ENCODE measurements at regions not wholly inside any gene's neighbourhood (a gene's known extent, or its start where the extent isn't known, plus 50 kb on each side); places are given as distances from the start of the nearest gene placed in this dataset.
A peak's percentile ranks its signal among the peaks of the same experiment; 100 is the strongest.

- H3K27ac ChIP-seq: no peak overlapping the region
- H3K4me1 ChIP-seq: no peaks in the 10 kb centered on the region
- no peaks in the 10 kb centered on the region for H3K9me3 ChIP-seq
- H3K4me3 ChIP-seq: no peak overlapping the region
- POLR2A ChIA-PET: no interaction called here
- FAIRE-seq: no peak
- no peak for DNase-seq (ENCODE audit: low read depth in 1 of 2, low spot score in 1 of 2)
- no peak for ATAC-seq
- H3K4me2 ChIP-seq: no peak overlapping the region
- TF ChIP-seq TFCP2L1 (CRISPR knock-in tag; IDR thresholded peaks at IDR 0.05) (no peak), HOXA7 (CRISPR knock-in tag; IDR thresholded peaks at IDR 0.05) (no peak), MAFK (IDR thresholded peaks at IDR 0.05; ENCODE audit: partially characterized antibody) (peak; percentile 76), ATOH8 (CRISPR knock-in tag; IDR thresholded peaks at IDR 0.05; ENCODE audit: low read depth) (no peak)
- CTCF ChIA-PET: interaction anchor here (0.6 to 2.0 kb wide), 4 partner anchors 15 to 765 kb away, joined by 3 to 6 read pairs (median 3); no protein-coding TSS in a partner anchor
- 8% methylated on average over 6 of the region's 6 CpGs for WGBS (ENCODE audit: missing lambda C conversion rate)
Measured at GRCh38 chr9:13588151-13589033, 308.9 kb upstream of the MPDZ start.

GRCh38 chr9:13587571-13587970, 308.1 kb upstream of the MPDZ start:
- no peaks in the 10 kb centered on the region for H3K4me1 ChIP-seq
- ATAC-seq: no peak
- H3K4me3 ChIP-seq: no peak overlapping the region
- H3K27ac ChIP-seq: no peak overlapping the region
- H3K9me3 ChIP-seq: no peaks in the 10 kb centered on the region
- POLR2A ChIA-PET: no interaction called here
- FAIRE-seq: no peak
- DNase-seq (ENCODE audit: low read depth in 1 of 2, low spot score in 1 of 2): no peak
- WGBS (ENCODE audit: missing lambda C conversion rate): 67% methylated on average over 9 of the region's 9 CpGs
- CTCF ChIA-PET: interaction anchor here (0.6 to 2.0 kb wide), 2 partner anchors 25 to 766 kb away, joined by 3 to 6 read pairs; no protein-coding TSS in a partner anchor
- TF ChIP-seq ELK1 (IDR thresholded peaks at IDR 0.05; ENCODE audit: low read depth, low read length): no peak
- TF ChIP-seq BHLHE40 (IDR thresholded peaks at IDR 0.05; ENCODE audit: low read depth, low read length): no peak
- TF ChIP-seq TFCP2L1 (CRISPR knock-in tag; IDR thresholded peaks at IDR 0.05): no peak
- TF ChIP-seq CTCF (IDR thresholded peaks at IDR 0.05): no peak
- H3K4me2 ChIP-seq: no peak overlapping the region

- ChIA-PET CTCF (no interaction called here), POLR2A (no interaction called here)
- no peak for FAIRE-seq
- TF ChIP-seq RAD21 (conservative IDR thresholded peaks at IDR 0.05 in 1 of 2, IDR thresholded peaks at IDR 0.05 in 1 of 2) (no peak), ZSCAN20 (CRISPR knock-in tag; IDR thresholded peaks at IDR 0.05) (no peak)
- Histone ChIP-seq H3K4me2 (no peak overlapping the region), H3K27ac (no peak overlapping the region), H3K9me3 (no peaks in the 10 kb centered on the region), H3K4me3 (no peak overlapping the region), H3K4me1 (no peaks in the 10 kb centered on the region)
- DNase-seq (ENCODE audit: low read depth in 1 of 2, low spot score in 1 of 2): no peak
- 23% methylated on average over 7 of the region's 7 CpGs for WGBS (ENCODE audit: missing lambda C conversion rate)
- ATAC-seq: no peak
Measured at GRCh38 chr9:13586587-13587374, 307.3 kb upstream of the MPDZ start.

GRCh38 chr9:13580760-13581159, 301.3 kb upstream of the MPDZ start:
- Histone ChIP-seq H3K27ac (no peak overlapping the region), H3K4me3 (no peak overlapping the region), H3K9me3 (no peaks in the 10 kb centered on the region), H3K4me1 (no peaks in the 10 kb centered on the region), H3K4me2 (no peak overlapping the region)
- FAIRE-seq (no peak), DNase-seq (ENCODE audit: low read depth in 1 of 2, low spot score in 1 of 2) (no peak), ATAC-seq (no peak)
- POLR2A ChIA-PET: no interaction called here
- CTCF ChIA-PET: no interaction called here
- 21% methylated on average over 5 of the region's 5 CpGs for WGBS (ENCODE audit: missing lambda C conversion rate)
- no peak for TF ChIP-seq EHMT2 (IDR thresholded peaks at IDR 0.05; ENCODE audit: low read depth)
- no peak for TF ChIP-seq SMC3 (IDR thresholded peaks at IDR 0.05)
- TF ChIP-seq E2F6 (IDR thresholded peaks at IDR 0.05; ENCODE audit: borderline replicate concordance, low read depth): no peak
- no peak for TF ChIP-seq HES2 (IDR thresholded peaks at IDR 0.05)
- no peak for TF ChIP-seq REST (IDR thresholded peaks at IDR 0.05)
- TF ChIP-seq SREBF2 (IDR thresholded peaks at IDR 0.05): no peak
- TF ChIP-seq RCOR1 (IDR thresholded peaks at IDR 0.05; ENCODE audit: low read depth, low read length): no peak
- no peak for TF ChIP-seq JUNB (IDR thresholded peaks at IDR 0.05)
- TF ChIP-seq CHD4 (IDR thresholded peaks at IDR 0.05; ENCODE audit: borderline replicate concordance): no peak
- no peak for TF ChIP-seq ZSCAN20 (CRISPR knock-in tag; IDR thresholded peaks at IDR 0.05)
- no peak for TF ChIP-seq CBX2 (IDR thresholded peaks at IDR 0.05; ENCODE audit: borderline replicate concordance, low read depth)

Measured in A549 (cell line).